ENCODE measurements at regions not wholly inside any gene's neighbourhood (a gene's known extent, or its start where the extent isn't known, plus 50 kb on each side); places are given as distances from the start of the nearest gene placed in this dataset.

- Histone ChIP-seq H3K9me2 (no peaks in the 10 kb centered on the region), H2AFZ (ENCODE audit: low read depth) (no peak overlapping the region), H3K4me2 (no peak overlapping the region), H3K36me3 (replicated peaks in 1 of 2; ENCODE audit: control insufficient read depth in 1 of 2, insufficient read depth in 2 of 2, low read length in 1 of 2) (no peaks in the 10 kb centered on the region), H3K4me1 (ENCODE audit: control insufficient read depth in 1 of 2, insufficient read depth in 2 of 2, low read depth in 1 of 2, low read length in 1 of 2) (no peaks in the 10 kb centered on the region), H3K4me3 (ENCODE audit: low read depth in 2 of 2, low read length in 1 of 2) (no peak overlapping the region), H3K9ac (no peak overlapping the region), H3K27me3 (ENCODE audit: insufficient read depth) (no peaks in the 10 kb centered on the region; the same call in 1 of the 2 replicates), H3F3A (replicated peaks; ENCODE audit: insufficient read depth) (no peaks in the 10 kb centered on the region), H3K27ac (ENCODE audit: low read depth in 2 of 2, low read length in 1 of 2) (no peak overlapping the region), H3K9me3 (no peaks in the 10 kb centered on the region), H4K20me1 (ENCODE audit: insufficient read depth) (no peaks in the 10 kb centered on the region), H3K79me2 (ENCODE audit: insufficient read depth) (no peaks in the 10 kb centered on the region)
- CTCF ChIA-PET: interaction anchor here (1.1 kb wide), 1 partner anchor 26 kb away, joined by 3 read pairs; no protein-coding TSS in a partner anchor
- no peak for DNase-seq
- POLR2A ChIA-PET: no interaction called here
- TF ChIP-seq MAX (IDR thresholded peaks at IDR 0.05; ENCODE audit: low read depth) (no peak), FOSL2 (IDR thresholded peaks at IDR 0.05; ENCODE audit: borderline replicate concordance, low read depth) (no peak), NRF1 (IDR thresholded peaks at IDR 0.05; ENCODE audit: low read depth, low read length) (no peak)
- WGBS (ENCODE audit: low lambda C conversion rate): 10% methylated on average over 4 of the region's 4 CpGs
Measured at GRCh38 chr12:4169959-4170358, 103.6 kb upstream of the CCND2 start.

- H3K27ac ChIP-seq (ENCODE audit: low read depth in 2 of 2, low read length in 1 of 2): no peak overlapping the region
- TF ChIP-seq EP300 (IDR thresholded peaks at IDR 0.05; ENCODE audit: borderline replicate concordance in 1 of 2, low read depth in 1 of 2, low read length in 1 of 2): no peak
Measured at GRCh38 chr12:4169531-4169930, 104.0 kb upstream of the CCND2 start.

GRCh38 chr12:4168036-4168435 is 105.5 kb upstream of the CCND2 start:
- Histone ChIP-seq H3K27ac (ENCODE audit: low read depth in 2 of 2, low read length in 1 of 2) (no peak overlapping the region), H3K4me3 (ENCODE audit: low read depth in 2 of 2, low read length in 1 of 2) (no peak overlapping the region), H3K4me2 (no peak overlapping the region), H3K9me3 (no peaks in the 10 kb centered on the region), H2AFZ (ENCODE audit: low read depth) (no peak overlapping the region), H3K9me2 (no peaks in the 10 kb centered on the region), H3F3A (replicated peaks; ENCODE audit: insufficient read depth) (no peaks in the 10 kb centered on the region), H4K20me1 (ENCODE audit: insufficient read depth) (no peaks in the 10 kb centered on the region), H3K36me3 (replicated peaks in 1 of 2; ENCODE audit: control insufficient read depth in 1 of 2, insufficient read depth in 2 of 2, low read length in 1 of 2) (no peaks in the 10 kb centered on the region), H3K4me1 (ENCODE audit: control insufficient read depth in 1 of 2, insufficient read depth in 2 of 2, low read depth in 1 of 2, low read length in 1 of 2) (no peaks in the 10 kb centered on the region), H3K9ac (no peak overlapping the region), H3K27me3 (ENCODE audit: insufficient read depth) (no peaks in the 10 kb centered on the region; the same call in 1 of the 2 replicates), H3K79me2 (ENCODE audit: insufficient read depth) (no peaks in the 10 kb centered on the region)
- TF ChIP-seq NRF1 (IDR thresholded peaks at IDR 0.05; ENCODE audit: low read depth, low read length): no peak
- no peak for TF ChIP-seq FOSL2 (IDR thresholded peaks at IDR 0.05; ENCODE audit: borderline replicate concordance, low read depth)
- WGBS (ENCODE audit: low lambda C conversion rate): 2% methylated on average over 6 of the region's 6 CpGs
- ChIA-PET CTCF (no interaction called here), POLR2A (no interaction called here)
- no peak for DNase-seq

More at GRCh38 chr12:4169531-4169930, 104.0 kb upstream of the CCND2 start:
- no peak overlapping the region for H3K4me3 ChIP-seq (ENCODE audit: low read depth in 2 of 2, low read length in 1 of 2)
- H3K27me3 ChIP-seq (ENCODE audit: insufficient read depth): no peaks in the 10 kb centered on the region; the same call in 1 of the 2 replicates
- DNase-seq: no peak
- H4K20me1 ChIP-seq (ENCODE audit: insufficient read depth): no peaks in the 10 kb centered on the region
- CTCF ChIA-PET: interaction anchor here (1.1 kb wide), 1 partner anchor 25 kb away, joined by 3 read pairs; no protein-coding TSS in a partner anchor
- H3K9me2 ChIP-seq: no peaks in the 10 kb centered on the region
- POLR2A ChIA-PET: no interaction called here
- 4% methylated on average over 5 of the region's 5 CpGs for WGBS (ENCODE audit: low lambda C conversion rate)
- no peak overlapping the region for H3K4me2 ChIP-seq
- no peaks in the 10 kb centered on the region for H3K4me1 ChIP-seq (ENCODE audit: control insufficient read depth in 1 of 2, insufficient read depth in 2 of 2, low read depth in 1 of 2, low read length in 1 of 2)
- no peak overlapping the region for H2AFZ ChIP-seq (ENCODE audit: low read depth)
- H3K79me2 ChIP-seq (ENCODE audit: insufficient read depth): no peaks in the 10 kb centered on the region
- no peaks in the 10 kb centered on the region for H3K9me3 ChIP-seq
- no peaks in the 10 kb centered on the region for H3K36me3 ChIP-seq (replicated peaks in 1 of 2; ENCODE audit: control insufficient read depth in 1 of 2, insufficient read depth in 2 of 2, low read length in 1 of 2)
- no peak overlapping the region for H3K9ac ChIP-seq
- no peaks in the 10 kb centered on the region for H3F3A ChIP-seq (replicated peaks; ENCODE audit: insufficient read depth)
